K562 (cell line): ENCODE measurements at regions not wholly inside any gene's neighbourhood (a gene's known extent, or its start where the extent isn't known, plus 50 kb on each side); places are given as distances from the start of the nearest gene placed in this dataset.

Experiments
- ASH1L ChIP-seq: fragments of 450-650 bp; IDR thresholded peaks from 2 replicates; pipeline ENCODE4 v1.6.1; 2018; ENCODE audit warnings: borderline replicate concordance, mild to moderate bottlenecking, low read depth; ENCODE audit not compliant: partially characterized antibody
- CEBPZ ChIP-seq: fragments of 150-350 bp; IDR thresholded peaks from 2 replicates; pipeline ENCODE4 v1.6.1; 2014; ENCODE audit warnings: low read depth, mild to moderate bottlenecking, low read length, borderline replicate concordance
- CREB3L1 ChIP-seq: fragments of 450-650 bp; IDR thresholded peaks from 2 replicates; pipeline ENCODE4 v1.6.1; 2014; ENCODE audit warnings: low read depth, mild to moderate bottlenecking, moderate library complexity, borderline replicate concordance
- ELK1 ChIP-seq: sonication (generic); formaldehyde crosslinking; IDR thresholded peaks from 2 replicates; pipeline ENCODE4 v1.8.1; 2022; ENCODE audit warnings: missing genetic modification reagents
- GATAD2A ChIP-seq: fragments of 450-650 bp; IDR thresholded peaks from 2 replicates; pipeline ENCODE4 v1.6.1; 2017
- GATAD2B ChIP-seq: fragments of 450-650 bp; IDR thresholded peaks from 2 replicates; pipeline ENCODE4 v1.6.1; 2017; ENCODE audit warnings: mild to moderate bottlenecking, borderline replicate concordance
- GTF2A2 ChIP-seq: IDR thresholded peaks from 2 replicates; pipeline ENCODE4 v1.6.1; 2016; ENCODE audit warnings: mild to moderate bottlenecking, missing genetic modification characterization, missing compliant biosample characterization
- HLTF ChIP-seq: fragments of 450-650 bp; IDR thresholded peaks from 2 replicates; pipeline ENCODE4 v1.6.1; 2016
- KDM4B ChIP-seq, 2 experiments: fragments of 450-650 bp in 1 of 2; sonication (generic) in 1 of 2; IDR thresholded peaks; 2 replicates each; pipeline ENCODE4 v1.6.1; 2016 to 2017; ENCODE audit warnings: borderline replicate concordance in 2 of 2, antibody characterized with exemption in 1 of 2, low read depth in 1 of 2, mild to moderate bottlenecking in 1 of 2
- NCOR1 ChIP-seq: fragments of 450-650 bp; IDR thresholded peaks from 2 replicates; pipeline ENCODE4 v1.6.1; 2016; ENCODE audit warnings: mild to moderate bottlenecking, moderate library complexity
- STAT5B ChIP-seq: fragments of 250-450 bp; sonication (Bioruptor Pico); IDR thresholded peaks from 2 replicates; pipeline ENCODE4 v1.8.0; 2021; ENCODE audit warnings: mild to moderate bottlenecking, inconsistent platforms
- TARDBP ChIP-seq: fragments of 450-650 bp; IDR thresholded peaks from 2 replicates; pipeline ENCODE4 v1.6.1; 2016
- TF ChIP-seq, protein P1 (sequence below): IDR thresholded peaks from 2 replicates; pipeline ENCODE4 v1.6.1; 2011; ENCODE audit warnings: borderline replicate concordance, low read depth, mild to moderate bottlenecking, moderate library complexity, low read length; ENCODE audit not compliant: insufficient read depth, poor library complexity, severe bottlenecking
- TF ChIP-seq, protein P2 (sequence below): fragments of 250-450 bp; sonication (Bioruptor Pico); IDR thresholded peaks from 2 replicates; pipeline ENCODE4 v1.9.0; 2021; ENCODE audit warnings: mild to moderate bottlenecking, inconsistent platforms
- TF ChIP-seq, protein P3 (sequence below): sonication (generic); formaldehyde crosslinking; IDR thresholded peaks from 2 replicates; pipeline ENCODE4 v1.8.0; 2023; ENCODE audit warnings: mild to moderate bottlenecking, missing genetic modification reagents

DNA sequence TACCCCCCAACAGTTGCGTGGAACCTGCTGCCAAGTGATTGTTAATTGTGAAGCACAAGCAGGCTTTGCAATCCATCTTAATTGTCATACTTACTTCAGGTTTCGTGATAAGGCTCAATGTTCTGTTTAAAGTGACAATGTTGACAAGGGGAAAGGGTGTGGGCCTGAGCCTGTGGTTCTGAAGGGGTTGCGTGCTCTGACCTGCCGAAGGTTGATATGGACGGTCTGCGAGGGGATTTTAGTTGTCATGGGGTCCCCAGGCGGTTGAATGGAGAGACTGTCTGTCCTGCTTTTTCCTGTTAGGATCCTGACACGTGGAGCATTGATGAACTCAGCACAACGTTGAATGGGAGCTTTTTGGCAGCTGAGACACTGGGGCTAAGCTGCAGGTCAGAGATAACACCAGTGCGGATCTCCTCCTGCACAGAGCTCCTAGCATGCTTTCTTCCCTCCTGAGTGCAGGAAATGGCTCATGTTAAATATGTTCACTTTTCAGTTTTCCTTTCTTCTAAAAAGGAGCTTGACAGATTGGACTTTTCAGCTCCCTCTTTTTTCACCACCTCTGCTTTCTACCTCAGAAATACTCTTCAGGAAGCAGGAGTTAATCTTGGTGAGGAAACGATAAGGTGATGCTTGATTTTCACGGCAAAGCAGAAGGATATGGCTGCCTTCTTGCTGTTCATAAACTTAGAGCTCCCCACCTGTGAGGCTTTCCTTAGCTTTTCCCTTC, 62.9 kb upstream of the ZEB2 start (continued):
- TF ChIP-seq CEBPZ, result no peak
- TF ChIP-seq, protein P1, sequence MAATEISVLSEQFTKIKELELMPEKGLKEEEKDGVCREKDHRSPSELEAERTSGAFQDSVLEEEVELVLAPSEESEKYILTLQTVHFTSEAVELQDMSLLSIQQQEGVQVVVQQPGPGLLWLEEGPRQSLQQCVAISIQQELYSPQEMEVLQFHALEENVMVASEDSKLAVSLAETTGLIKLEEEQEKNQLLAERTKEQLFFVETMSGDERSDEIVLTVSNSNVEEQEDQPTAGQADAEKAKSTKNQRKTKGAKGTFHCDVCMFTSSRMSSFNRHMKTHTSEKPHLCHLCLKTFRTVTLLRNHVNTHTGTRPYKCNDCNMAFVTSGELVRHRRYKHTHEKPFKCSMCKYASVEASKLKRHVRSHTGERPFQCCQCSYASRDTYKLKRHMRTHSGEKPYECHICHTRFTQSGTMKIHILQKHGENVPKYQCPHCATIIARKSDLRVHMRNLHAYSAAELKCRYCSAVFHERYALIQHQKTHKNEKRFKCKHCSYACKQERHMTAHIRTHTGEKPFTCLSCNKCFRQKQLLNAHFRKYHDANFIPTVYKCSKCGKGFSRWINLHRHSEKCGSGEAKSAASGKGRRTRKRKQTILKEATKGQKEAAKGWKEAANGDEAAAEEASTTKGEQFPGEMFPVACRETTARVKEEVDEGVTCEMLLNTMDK, result no peak
- TF ChIP-seq KDM4B (IDR thresholded peaks at IDR 0.05; ENCODE audit: borderline replicate concordance in 2 of 2, low read depth in 1 of 2), result 0 out of 4 replicates have a peak, but pooled peaks of 1 of the 2 experiments have one; percentile 48
- TF ChIP-seq CREB3L1, result peak; percentile 98
- TF ChIP-seq, protein P2, sequence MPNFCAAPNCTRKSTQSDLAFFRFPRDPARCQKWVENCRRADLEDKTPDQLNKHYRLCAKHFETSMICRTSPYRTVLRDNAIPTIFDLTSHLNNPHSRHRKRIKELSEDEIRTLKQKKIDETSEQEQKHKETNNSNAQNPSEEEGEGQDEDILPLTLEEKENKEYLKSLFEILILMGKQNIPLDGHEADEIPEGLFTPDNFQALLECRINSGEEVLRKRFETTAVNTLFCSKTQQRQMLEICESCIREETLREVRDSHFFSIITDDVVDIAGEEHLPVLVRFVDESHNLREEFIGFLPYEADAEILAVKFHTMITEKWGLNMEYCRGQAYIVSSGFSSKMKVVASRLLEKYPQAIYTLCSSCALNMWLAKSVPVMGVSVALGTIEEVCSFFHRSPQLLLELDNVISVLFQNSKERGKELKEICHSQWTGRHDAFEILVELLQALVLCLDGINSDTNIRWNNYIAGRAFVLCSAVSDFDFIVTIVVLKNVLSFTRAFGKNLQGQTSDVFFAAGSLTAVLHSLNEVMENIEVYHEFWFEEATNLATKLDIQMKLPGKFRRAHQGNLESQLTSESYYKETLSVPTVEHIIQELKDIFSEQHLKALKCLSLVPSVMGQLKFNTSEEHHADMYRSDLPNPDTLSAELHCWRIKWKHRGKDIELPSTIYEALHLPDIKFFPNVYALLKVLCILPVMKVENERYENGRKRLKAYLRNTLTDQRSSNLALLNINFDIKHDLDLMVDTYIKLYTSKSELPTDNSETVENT (CRISPR knock-in tag), result 0 out of 2 replicates have a peak, but pooled peaks have one; percentile 7
- no peak for TF ChIP-seq STAT5B (CRISPR knock-in tag)
- TF ChIP-seq GATAD2B, result 0 out of 2 replicates have a peak, but pooled peaks have one; percentile 55
- no peak for TF ChIP-seq GTF2A2
- no peak for TF ChIP-seq ASH1L
- TF ChIP-seq HLTF, result peak; percentile 17; the same call in 1 of the 2 replicates
- TF ChIP-seq ELK1 (CRISPR knock-in tag), result no peak
- peak; percentile 78 for TF ChIP-seq GATAD2A
- TF ChIP-seq TARDBP, result 0 out of 2 replicates have a peak, but pooled peaks have one; percentile 65
- TF ChIP-seq, protein P3, sequence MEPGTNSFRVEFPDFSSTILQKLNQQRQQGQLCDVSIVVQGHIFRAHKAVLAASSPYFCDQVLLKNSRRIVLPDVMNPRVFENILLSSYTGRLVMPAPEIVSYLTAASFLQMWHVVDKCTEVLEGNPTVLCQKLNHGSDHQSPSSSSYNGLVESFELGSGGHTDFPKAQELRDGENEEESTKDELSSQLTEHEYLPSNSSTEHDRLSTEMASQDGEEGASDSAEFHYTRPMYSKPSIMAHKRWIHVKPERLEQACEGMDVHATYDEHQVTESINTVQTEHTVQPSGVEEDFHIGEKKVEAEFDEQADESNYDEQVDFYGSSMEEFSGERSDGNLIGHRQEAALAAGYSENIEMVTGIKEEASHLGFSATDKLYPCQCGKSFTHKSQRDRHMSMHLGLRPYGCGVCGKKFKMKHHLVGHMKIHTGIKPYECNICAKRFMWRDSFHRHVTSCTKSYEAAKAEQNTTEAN, result no peak
- TF ChIP-seq NCOR1, result peak; percentile 97
